ENCODE measurements at regions not wholly inside any gene's neighbourhood (a gene's known extent, or its start where the extent isn't known, plus 50 kb on each side); places are given as distances from the start of the nearest gene placed in this dataset.

GRCh38 chrX:26889574-26889973 lies 573.6 kb downstream of the PPP4R3C start:
- Mint-ChIP-seq H3K9me3 (no peaks in the 10 kb centered on the region), H3K4me3 (no peak overlapping the region), H3K27me3 (ENCODE audit: insufficient read depth, low read depth) (no peaks in the 10 kb centered on the region), H3K36me3 (no peaks in the 10 kb centered on the region), H3K4me1 (no peaks in the 10 kb centered on the region), H3K27ac (no peak overlapping the region)
- H3K36me3 ChIP-seq: no peaks in the 10 kb centered on the region
- H4K20me1 ChIP-seq (ENCODE audit: low read depth): no peaks in the 10 kb centered on the region
- no peak overlapping the region for H3K4me2 ChIP-seq
- H3K4me1 ChIP-seq: no peaks in the 10 kb centered on the region
- no peak overlapping the region for H3K9ac ChIP-seq
- H3K27ac ChIP-seq: no peak overlapping the region
- H3K9me3 ChIP-seq (ENCODE audit: low read depth): no peaks in the 10 kb centered on the region
- no peak overlapping the region for H2AFZ ChIP-seq (replicated peaks)
- H3K79me2 ChIP-seq (ENCODE audit: low read depth): no peaks in the 10 kb centered on the region
- no peaks in the 10 kb centered on the region for H3K27me3 ChIP-seq
- DNase-seq (ENCODE audit: low spot score): no peak
- H3F3A ChIP-seq (ENCODE audit: low read depth): no peaks in the 10 kb centered on the region
- TF ChIP-seq EZH2phosphoT487 (IDR thresholded peaks at IDR 0.05) (no peak), EZH2 (IDR thresholded peaks at IDR 0.05) (no peak)
- TF ChIP-seq, protein P1, sequence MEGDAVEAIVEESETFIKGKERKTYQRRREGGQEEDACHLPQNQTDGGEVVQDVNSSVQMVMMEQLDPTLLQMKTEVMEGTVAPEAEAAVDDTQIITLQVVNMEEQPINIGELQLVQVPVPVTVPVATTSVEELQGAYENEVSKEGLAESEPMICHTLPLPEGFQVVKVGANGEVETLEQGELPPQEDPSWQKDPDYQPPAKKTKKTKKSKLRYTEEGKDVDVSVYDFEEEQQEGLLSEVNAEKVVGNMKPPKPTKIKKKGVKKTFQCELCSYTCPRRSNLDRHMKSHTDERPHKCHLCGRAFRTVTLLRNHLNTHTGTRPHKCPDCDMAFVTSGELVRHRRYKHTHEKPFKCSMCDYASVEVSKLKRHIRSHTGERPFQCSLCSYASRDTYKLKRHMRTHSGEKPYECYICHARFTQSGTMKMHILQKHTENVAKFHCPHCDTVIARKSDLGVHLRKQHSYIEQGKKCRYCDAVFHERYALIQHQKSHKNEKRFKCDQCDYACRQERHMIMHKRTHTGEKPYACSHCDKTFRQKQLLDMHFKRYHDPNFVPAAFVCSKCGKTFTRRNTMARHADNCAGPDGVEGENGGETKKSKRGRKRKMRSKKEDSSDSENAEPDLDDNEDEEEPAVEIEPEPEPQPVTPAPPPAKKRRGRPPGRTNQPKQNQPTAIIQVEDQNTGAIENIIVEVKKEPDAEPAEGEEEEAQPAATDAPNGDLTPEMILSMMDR (IDR thresholded peaks at IDR 0.05): no peak
- no peak overlapping the region for H3K4me3 ChIP-seq

DNA sequence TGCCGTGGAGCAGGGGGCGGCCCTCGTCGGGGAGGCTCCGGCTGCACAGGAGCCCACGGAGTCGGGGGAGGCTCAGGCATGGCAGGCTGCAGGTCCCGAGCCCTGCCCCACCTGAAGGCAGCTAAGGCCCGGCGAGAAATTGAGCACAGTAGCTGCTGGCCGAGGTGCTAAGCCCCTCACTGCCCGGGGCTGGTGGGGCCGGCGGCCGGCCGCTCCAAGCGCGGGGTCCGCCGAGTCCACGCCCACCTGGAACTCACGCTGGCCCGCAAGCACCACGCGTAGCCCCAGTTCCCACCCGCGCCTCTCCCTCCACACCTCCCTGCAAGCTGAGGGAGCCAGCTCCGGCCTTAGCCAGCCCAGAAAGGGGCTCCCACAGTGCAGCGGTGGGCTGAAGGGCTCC lies 589.4 kb downstream of the PPP4R3C start:
- H4K20me1 ChIP-seq (ENCODE audit: low read depth): no peaks in the 10 kb centered on the region
- DNase-seq (ENCODE audit: low spot score): no peak
- no peaks in the 10 kb centered on the region for H3K9me3 Mint-ChIP-seq

DNA sequence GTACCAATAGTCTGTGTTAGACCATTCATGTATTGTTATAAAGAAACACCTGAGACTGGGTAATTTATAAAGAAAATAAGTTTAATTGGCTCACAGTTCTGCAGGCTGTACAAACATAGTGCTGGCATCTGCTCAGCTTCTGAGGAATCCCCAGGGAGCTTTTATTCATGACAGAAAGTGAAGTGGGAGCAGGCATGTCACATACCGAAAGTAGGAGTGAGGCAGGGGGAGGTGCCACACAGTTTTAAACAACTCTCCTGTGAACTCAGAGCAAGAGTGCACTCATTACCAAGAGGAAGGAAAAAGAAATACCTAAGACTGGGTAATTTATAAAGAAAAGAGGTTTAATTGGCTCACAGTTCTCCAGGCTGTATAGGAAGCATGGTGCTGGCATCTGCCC lies 591.2 kb downstream of the PPP4R3C start:
- H3K4me3 Mint-ChIP-seq: no peak overlapping the region
- H3K36me3 Mint-ChIP-seq: no peaks in the 10 kb centered on the region
- H3K27me3 Mint-ChIP-seq (ENCODE audit: insufficient read depth, low read depth): no peaks in the 10 kb centered on the region
- Histone ChIP-seq H3K4me3 (no peak overlapping the region), H3K4me2 (no peak overlapping the region), H2AFZ (replicated peaks) (no peak overlapping the region), H3K9me3 (ENCODE audit: low read depth) (no peaks in the 10 kb centered on the region), H3K4me1 (no peaks in the 10 kb centered on the region), H3K27ac (no peak overlapping the region), H3K36me3 (no peaks in the 10 kb centered on the region), H3K9ac (no peak overlapping the region), H3K27me3 (no peaks in the 10 kb centered on the region), H3F3A (ENCODE audit: low read depth) (no peaks in the 10 kb centered on the region), H3K79me2 (ENCODE audit: low read depth) (no peaks in the 10 kb centered on the region), H4K20me1 (ENCODE audit: low read depth) (no peaks in the 10 kb centered on the region)
- DNase-seq (ENCODE audit: low spot score): no peak
- H3K27ac Mint-ChIP-seq: no peak overlapping the region
- TF ChIP-seq EZH2 (IDR thresholded peaks at IDR 0.05): no peak
- TF ChIP-seq, protein P1 (IDR thresholded peaks at IDR 0.05): no peak
- TF ChIP-seq EZH2phosphoT487 (IDR thresholded peaks at IDR 0.05): no peak
- H3K9me3 Mint-ChIP-seq: no peaks in the 10 kb centered on the region
- H3K4me1 Mint-ChIP-seq: no peaks in the 10 kb centered on the region

More for the DNA sequence above, 589.4 kb downstream of the PPP4R3C start:
- Histone ChIP-seq H3K27me3 (no peaks in the 10 kb centered on the region), H2AFZ (replicated peaks) (no peak overlapping the region), H3K9me3 (ENCODE audit: low read depth) (no peaks in the 10 kb centered on the region), H3F3A (ENCODE audit: low read depth) (no peaks in the 10 kb centered on the region), H3K4me1 (no peaks in the 10 kb centered on the region), H3K4me3 (no peak overlapping the region), H3K36me3 (no peaks in the 10 kb centered on the region), H3K79me2 (ENCODE audit: low read depth) (no peaks in the 10 kb centered on the region), H3K4me2 (no peak overlapping the region), H3K27ac (no peak overlapping the region), H3K9ac (no peak overlapping the region)
- Mint-ChIP-seq H3K36me3 (no peaks in the 10 kb centered on the region), H3K27me3 (ENCODE audit: insufficient read depth, low read depth) (no peaks in the 10 kb centered on the region), H3K4me3 (no peak overlapping the region), H3K4me1 (no peaks in the 10 kb centered on the region), H3K27ac (no peak overlapping the region)
- no peak for TF ChIP-seq EZH2phosphoT487 (IDR thresholded peaks at IDR 0.05)
- TF ChIP-seq EZH2 (IDR thresholded peaks at IDR 0.05): no peak
- TF ChIP-seq, protein P1 (IDR thresholded peaks at IDR 0.05): no peak

Data from neural progenitor cell (in vitro differentiated cells).